GM12864 (cell line): ENCODE measurements at regions not wholly inside any gene's neighbourhood (a gene's known extent, or its start where the extent isn't known, plus 50 kb on each side); places are given as distances from the start of the nearest gene placed in this dataset.

Source experiments
- DNase-seq: peaks from one replicate; pipeline ENCODE4 v3.0.0-alpha.2; 2011; ENCODE audit warnings: low read depth
- H3K4me3 ChIP-seq: 2 replicates; pipeline ENCODE4 v1.5.1; 2011; ENCODE audit warnings: mild to moderate bottlenecking, low read depth, low read length, control low read depth
- CTCF ChIP-seq: IDR thresholded peaks from 2 replicates; pipeline ENCODE4 v1.5.1; 2011; ENCODE audit warnings: low read depth, mild to moderate bottlenecking, moderate library complexity, low read length, control low read depth, inconsistent platforms; ENCODE audit errors: missing control alignments

DNA sequence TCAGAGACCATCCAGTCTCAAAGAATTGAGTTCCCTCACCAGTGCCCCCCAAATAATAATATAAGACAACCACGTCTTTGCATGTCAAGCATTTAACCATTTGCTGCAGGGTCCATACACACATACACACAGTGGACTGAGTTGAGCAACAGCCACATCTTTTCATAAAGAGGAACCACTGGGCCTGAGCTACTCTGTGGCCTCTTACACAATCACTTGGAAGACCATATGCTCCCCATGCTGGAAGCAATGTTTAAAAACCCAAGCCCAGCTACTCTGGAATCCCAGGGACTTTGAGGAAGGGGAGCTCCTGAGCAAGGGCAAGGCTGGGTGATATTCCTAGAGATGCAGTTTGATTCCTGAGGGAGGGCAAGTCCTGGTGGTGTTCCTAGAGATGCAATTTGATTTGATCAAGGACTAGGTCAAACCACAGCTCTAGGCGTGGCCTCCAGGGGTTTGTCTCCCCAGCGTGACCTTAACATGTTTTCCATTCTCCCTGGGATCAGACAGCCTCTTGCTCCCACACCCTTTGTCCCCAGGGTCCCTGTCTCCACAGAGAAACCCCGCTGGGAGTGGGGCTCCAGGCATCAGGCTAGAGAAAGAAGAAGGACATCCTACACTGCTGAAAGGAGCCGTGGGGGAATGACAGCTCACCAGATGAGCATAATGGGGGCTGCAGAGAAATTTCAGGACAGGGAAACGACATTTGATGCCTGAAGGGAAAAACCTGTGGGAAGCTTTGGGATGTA, 376.2 kb upstream of the MGMT start:
- no peak overlapping the region for H3K4me3 ChIP-seq
- DNase-seq = no peak
- TF ChIP-seq CTCF = no peak

- DNase-seq = no peak
- TF ChIP-seq CTCF = no peak
- H3K4me3 ChIP-seq = no peak overlapping the region
Measured at GRCh38 chr10:129093641-129094040, 373.4 kb upstream of the MGMT start.

- H3K4me3 ChIP-seq = no peak overlapping the region
- no peak for DNase-seq
- TF ChIP-seq CTCF = no peak
Measured at GRCh38 chr10:129094233-129094632, 372.8 kb upstream of the MGMT start.

DNA sequence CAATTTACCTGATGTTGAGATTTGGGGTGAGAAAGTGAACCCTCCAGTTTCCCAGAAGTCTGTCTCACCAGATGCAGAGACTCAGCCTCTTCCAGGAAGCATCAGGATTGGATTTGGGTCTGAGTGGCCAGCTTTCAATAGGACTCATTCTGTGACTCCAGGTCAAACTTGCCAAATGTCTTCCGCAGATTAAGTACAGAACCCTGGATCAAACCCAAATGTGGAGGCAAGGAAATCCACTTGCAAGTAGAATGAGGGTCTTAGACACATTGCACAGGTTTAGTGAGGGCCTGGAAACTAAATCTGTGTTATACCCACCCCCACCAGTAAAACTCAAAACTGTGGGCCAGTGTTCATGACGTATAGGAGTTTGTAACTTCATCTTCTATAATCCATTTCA, 372.2 kb upstream of the MGMT start:
- TF ChIP-seq CTCF = no peak
- DNase-seq = no peak
- H3K4me3 ChIP-seq = no peak overlapping the region

DNA sequence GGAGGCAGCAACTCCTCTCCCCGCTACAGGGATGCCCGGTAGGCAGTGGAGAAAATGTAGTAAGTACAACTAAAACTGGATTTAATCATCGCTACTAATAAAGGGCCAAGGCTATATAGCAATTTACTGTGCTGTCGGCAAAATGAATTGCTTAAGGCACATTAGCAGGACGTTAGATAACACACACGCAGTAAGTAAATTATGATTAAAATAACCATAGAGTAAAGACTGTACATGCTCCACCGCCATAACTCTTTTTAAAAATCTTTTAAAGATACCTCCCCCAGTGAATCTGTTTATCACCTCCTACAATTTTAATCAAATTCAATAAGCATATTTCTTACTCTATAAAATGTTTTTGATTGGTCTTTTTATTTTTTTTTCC, 371.4 kb upstream of the MGMT start:
- no peak for TF ChIP-seq CTCF
- no peak overlapping the region for H3K4me3 ChIP-seq
- no peak for DNase-seq

DNA sequence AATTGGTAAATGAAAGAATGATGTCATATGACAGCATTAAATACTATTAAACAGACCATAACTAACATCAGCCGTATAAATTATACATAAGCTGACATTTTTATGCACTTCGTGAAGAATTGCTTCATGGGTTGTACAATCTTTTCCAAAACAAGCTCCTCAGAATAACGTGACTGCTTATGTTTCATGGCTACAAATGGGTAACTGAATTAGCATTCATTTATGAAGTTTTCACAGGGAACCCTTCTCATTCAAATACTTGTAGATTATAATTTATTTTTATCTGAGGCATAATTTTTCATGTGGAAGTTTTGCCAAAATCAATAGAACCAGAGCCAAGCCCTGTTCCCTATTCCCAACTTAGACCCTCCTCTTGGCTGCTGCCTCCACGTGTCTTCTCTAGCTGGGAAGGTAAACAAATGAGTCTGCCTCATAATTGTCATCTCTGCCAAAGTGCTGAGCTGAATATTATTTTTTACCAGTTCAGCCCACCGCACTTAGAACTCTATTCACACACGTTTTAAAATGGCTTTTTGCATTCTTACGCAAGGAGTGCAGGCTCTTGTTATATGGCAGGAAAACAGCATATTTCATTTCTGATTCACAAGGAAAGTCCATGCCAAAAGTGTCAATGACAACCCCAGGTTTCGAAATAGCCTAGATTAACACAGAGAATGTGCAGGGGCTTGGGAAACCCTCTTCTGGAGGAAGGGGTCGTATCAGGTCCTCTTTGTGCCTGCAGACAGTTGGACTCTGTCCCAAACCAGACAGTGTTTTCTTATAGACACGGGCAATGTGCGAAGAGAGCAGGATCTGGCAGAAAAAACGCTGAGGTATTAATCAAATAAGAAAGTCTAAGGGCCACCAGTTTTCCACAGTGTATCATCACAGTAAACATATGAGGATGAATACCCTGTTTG, 370.7 kb upstream of the MGMT start:
- no peak overlapping the region for H3K4me3 ChIP-seq
- TF ChIP-seq CTCF = no peak
- no peak for DNase-seq
